HG03342 (cell line): ENCODE measurements at regions not wholly inside any gene's neighbourhood (a gene's known extent, or its start where the extent isn't known, plus 50 kb on each side); places are given as distances from the start of the nearest gene placed in this dataset.
"Not testable (repeated sequence)": the region's sequence is repeated elsewhere in the genome, so short reads cannot be mapped to it uniquely, and the experiment has no call there.

ENCODE experiments used
- ATAC-seq: cut with Tn5 transposase; IDR thresholded peaks from one replicate; pipeline ENCODE4 v1.9.1; 2021; ENCODE audit warnings: mild to moderate bottlenecking, moderate library complexity; ENCODE audit not compliant: unreplicated experiment

GRCh38 chr7:51973939-51974338, 657.3 kb upstream of the COBL start:
- ATAC-seq = no peak

- ATAC-seq = no peak
Observed at GRCh38 chr7:51973071-51973470, 656.5 kb upstream of the COBL start.

GRCh38 chr7:51970961-51971665, 654.5 kb upstream of the COBL start:
- ATAC-seq = no peak

GRCh38 chr7:51968461-51968860, 651.9 kb upstream of the COBL start:
- no peak for ATAC-seq

- no peak for ATAC-seq
Observed at GRCh38 chr7:51965454-51965853, 648.8 kb upstream of the COBL start.

- ATAC-seq = no peak
Observed at GRCh38 chr7:51961804-51962203, 645.2 kb upstream of the COBL start.

GRCh38 chr7:51950813-51951212, 634.2 kb upstream of the COBL start:
- ATAC-seq = no peak

GRCh38 chr7:51949726-51950644, 633.4 kb upstream of the COBL start:
- ATAC-seq = no peak

GRCh38 chr7:51930834-51931233, 614.2 kb upstream of the COBL start:
- no peak for ATAC-seq

- ATAC-seq = no peak
Observed at GRCh38 chr7:51929818-51930217, 613.2 kb upstream of the COBL start.

GRCh38 chr7:51927738-51928137, 611.1 kb upstream of the COBL start:
- no peak for ATAC-seq

GRCh38 chr7:51918581-51918980, 602.0 kb upstream of the COBL start:
- no peak for ATAC-seq

GRCh38 chr7:51901489-51901840, 584.9 kb upstream of the COBL start:
- ATAC-seq = no peak

GRCh38 chr7:51900755-51901488, 584.3 kb upstream of the COBL start:
- not testable (repeated sequence) for ATAC-seq

- no peak for ATAC-seq
Observed at GRCh38 chr7:51899611-51900010, 583.0 kb upstream of the COBL start.

GRCh38 chr7:51882412-51882811, 565.8 kb upstream of the COBL start:
- ATAC-seq = no peak

- no peak for ATAC-seq
Observed at GRCh38 chr7:51881309-51881708, 564.7 kb upstream of the COBL start.

GRCh38 chr7:51878865-51879264, 562.3 kb upstream of the COBL start:
- ATAC-seq = no peak

- no peak for ATAC-seq
Observed at GRCh38 chr7:51869452-51869851, 552.8 kb upstream of the COBL start.

GRCh38 chr7:51867117-51867516, 550.5 kb upstream of the COBL start:
- no peak for ATAC-seq

- no peak for ATAC-seq
Observed at GRCh38 chr7:51860305-51860704, 543.7 kb upstream of the COBL start.

- no peak for ATAC-seq
Observed at GRCh38 chr7:51850126-51850525, 533.5 kb upstream of the COBL start.
